H1 (cell line): ENCODE measurements at regions not wholly inside any gene's neighbourhood (a gene's known extent, or its start where the extent isn't known, plus 50 kb on each side); places are given as distances from the start of the nearest gene placed in this dataset.

Experiments
- CTCF ChIP-seq, 3 experiments: IDR thresholded peaks; 1 replicate in 2 of 3; 2 replicates in 1 of 3; pipeline versions ENCODE4 v1.5.1 to v1.6.1; 2011; ENCODE audit warnings: low read length in 3 of 3, mild to moderate bottlenecking in 3 of 3, inconsistent platforms in 2 of 3, low read depth in 1 of 3, moderate library complexity in 1 of 3; ENCODE audit not compliant: insufficient read depth in 1 of 3; ENCODE audit errors: control extremely low read depth in 1 of 3
- EP300 ChIP-seq, 2 experiments: IDR thresholded peaks; 1 replicate in 1 of 2; 2 replicates in 1 of 2; pipeline ENCODE4 v1.6.1; 2011 to 2012; ENCODE audit warnings: low read depth in 2 of 2, low read length in 2 of 2, mild to moderate bottlenecking in 2 of 2, borderline replicate concordance in 1 of 2, inconsistent platforms in 1 of 2, moderate library complexity in 1 of 2
- JUN ChIP-seq: IDR thresholded peaks from 2 replicates; pipeline ENCODE4 v1.6.1; 2011; ENCODE audit warnings: low read depth, mild to moderate bottlenecking, improper control_type of control experiment, low read length
- POU5F1 ChIP-seq: IDR thresholded peaks from 2 replicates; pipeline ENCODE4 v1.6.1; 2011; ENCODE audit warnings: low read depth, mild to moderate bottlenecking, low read length, moderate library complexity
- TAF1 ChIP-seq: IDR thresholded peaks from 2 replicates; pipeline ENCODE4 v1.6.1; 2011; ENCODE audit warnings: mild to moderate bottlenecking, low read depth, low read length
- USF2 ChIP-seq: IDR thresholded peaks from 2 replicates; pipeline ENCODE4 v1.6.1; 2011; ENCODE audit warnings: low read length, improper control_type of control experiment

- TF ChIP-seq CTCF (IDR thresholded peaks at IDR 0.05; ENCODE audit: control extremely low read depth in 1 of 3, insufficient read depth in 1 of 3, low read depth in 1 of 3, low read length in 3 of 3) = no peak
- TF ChIP-seq POU5F1 = no peak
- TF ChIP-seq EP300 (IDR thresholded peaks at IDR 0.05; ENCODE audit: borderline replicate concordance in 1 of 2, low read depth in 2 of 2, low read length in 2 of 2) = no peak
- TF ChIP-seq TAF1 = no peak
- no peak for TF ChIP-seq USF2
- no peak for TF ChIP-seq JUN
Measured at GRCh38 chr3:15905041-15905440, 107.3 kb upstream of the ANKRD28 start.
